Hematopoietic multipotent progenitor cell treated with erythropoietin and hydrocortisone succinate and interleukin-3 and kit ligand, for 6 days (in vitro differentiated cells): ENCODE measurements at regions not wholly inside any gene's neighbourhood (a gene's known extent, or its start where the extent isn't known, plus 50 kb on each side); places are given as distances from the start of the nearest gene placed in this dataset.

Experiments
- DNase-seq: peaks from one replicate; pipeline ENCODE4 v3.0.0-alpha.2; 2015

DNA sequence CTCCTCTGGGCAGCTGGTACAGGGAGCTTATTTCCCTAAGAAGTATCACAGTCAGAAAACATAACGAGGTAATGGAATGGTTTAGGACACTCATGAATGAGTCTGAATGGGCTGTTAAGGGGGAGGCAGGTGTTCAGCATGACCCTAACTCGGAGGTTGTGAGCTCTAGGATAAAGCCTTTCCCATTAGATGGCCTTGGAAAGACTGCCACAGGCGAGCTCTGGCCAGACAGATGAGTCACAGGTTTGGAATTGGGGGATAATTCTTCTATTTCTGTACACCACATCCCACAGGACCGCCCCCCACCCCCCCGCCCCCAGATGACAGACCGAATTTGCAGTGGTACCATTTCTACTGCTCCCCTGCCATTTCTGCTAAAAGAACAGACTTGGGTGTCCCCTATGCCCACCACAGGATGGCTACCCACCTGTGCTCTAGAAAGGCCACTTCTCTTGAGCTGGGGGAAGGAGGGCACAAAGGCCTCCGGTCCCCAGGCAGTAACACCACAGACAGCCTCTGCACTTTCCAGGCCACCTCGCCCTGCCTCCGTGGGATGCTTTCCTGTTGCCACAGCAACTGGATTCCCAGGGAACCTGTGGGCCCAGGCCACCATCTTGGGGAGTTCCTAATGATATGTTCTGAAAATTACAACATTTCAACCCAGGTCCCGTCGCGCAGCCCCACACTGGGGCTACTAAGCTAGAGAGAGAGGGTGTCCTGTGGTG lies 76.7 kb downstream of the TRIM29 start:
- no peak for DNase-seq

DNA sequence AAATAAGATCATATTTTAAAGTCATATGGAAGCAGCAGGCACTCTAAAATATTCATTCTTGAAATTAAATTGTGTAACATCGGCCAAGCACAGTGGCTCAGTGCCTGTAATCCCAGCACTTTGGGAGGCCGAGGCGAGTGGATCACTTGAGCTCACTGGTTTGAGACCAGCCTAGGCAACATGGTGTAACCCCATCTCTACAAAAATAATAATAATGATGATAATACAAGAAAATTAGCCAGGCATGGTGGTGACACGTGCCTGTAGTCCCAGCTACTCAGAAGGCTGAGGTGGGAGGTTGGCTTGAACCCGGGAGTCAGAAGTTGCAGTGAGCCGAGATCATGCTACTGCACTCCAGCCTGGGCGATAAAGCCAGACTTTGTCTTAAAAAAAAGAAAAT lies 77.4 kb downstream of the TRIM29 start:
- no peak for DNase-seq

DNA sequence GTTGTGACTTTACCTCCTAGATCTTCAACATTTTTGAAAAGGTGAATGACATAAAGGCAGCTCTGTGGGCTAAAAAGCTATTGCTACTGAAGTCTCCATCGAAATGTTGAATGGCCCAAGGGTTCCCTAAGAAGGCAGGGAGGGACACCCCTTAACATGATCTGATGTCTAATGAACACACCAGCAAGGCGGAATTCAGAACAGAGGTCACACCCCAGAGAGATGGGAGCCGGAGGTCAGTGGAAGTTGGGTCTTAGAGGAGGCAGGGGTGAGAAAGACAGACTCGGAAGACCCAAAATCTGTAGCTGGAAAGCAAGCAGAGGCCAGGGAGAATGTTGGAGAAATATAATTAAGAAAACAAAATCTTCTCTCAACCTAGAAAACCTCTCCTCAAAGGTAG lies 79.0 kb downstream of the TRIM29 start:
- DNase-seq, result no peak

DNA sequence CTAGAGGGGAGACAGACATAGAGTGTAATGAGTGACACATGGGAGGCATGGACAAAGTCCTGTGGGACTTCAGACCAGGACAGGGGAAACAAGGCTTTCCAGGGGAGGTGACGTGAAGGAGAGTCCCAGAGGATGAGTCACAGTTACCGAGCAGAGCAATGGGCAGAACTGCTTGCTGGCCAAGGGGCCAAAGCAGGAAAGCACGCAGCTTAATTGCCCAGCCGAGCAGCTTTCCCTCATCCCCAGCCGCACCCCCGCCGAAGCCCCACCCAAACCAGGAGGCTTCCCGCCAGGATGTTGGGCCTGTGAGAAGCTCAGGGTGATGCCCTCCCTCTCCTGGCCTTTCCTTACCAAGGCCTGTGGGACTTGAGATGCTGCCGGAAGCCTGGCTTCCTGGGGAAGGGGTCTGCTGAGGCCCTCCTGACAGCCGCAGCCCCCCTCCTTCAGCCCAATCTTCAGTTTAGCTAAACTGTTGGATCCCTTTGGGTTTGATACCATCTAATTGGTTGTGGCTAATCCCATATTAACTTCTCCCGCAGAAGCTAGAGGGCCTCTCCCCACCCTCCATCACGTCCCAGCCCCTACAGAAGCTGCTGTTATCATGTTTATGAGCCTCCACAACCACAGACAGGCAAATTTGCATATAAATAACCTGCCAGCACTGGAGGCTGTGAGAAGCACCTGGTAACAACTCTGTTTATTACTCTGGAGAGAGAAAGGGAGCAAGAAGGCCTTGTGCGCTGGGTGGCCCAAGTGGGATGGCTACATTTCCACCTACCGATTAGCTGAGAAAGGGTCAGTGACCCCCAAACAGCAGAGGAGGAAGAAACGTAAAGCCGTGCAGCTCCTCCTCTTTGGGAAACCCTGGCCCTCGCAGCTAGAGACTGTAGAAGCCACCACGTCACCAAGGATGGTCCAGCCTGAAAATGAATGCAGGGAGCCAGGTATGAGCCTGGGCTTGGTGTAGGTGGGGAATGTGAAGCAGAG lies 80.0 kb downstream of the TRIM29 start:
- no peak for DNase-seq

DNA sequence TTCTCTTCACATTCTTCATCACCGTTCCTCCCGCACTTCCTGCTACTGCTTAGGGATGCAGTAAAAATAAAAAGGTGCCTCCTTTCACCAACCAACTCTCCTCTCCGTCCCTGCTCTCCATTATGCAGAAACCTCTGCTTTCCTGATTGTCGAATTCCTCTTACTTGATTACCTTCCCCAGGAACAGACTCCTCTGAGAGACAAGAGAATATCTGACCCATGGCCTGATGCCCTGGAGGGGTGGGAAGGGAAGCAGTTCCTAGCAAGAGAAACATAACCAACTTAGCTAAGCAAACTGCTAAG lies 80.9 kb downstream of the TRIM29 start:
- DNase-seq, result no peak

DNA sequence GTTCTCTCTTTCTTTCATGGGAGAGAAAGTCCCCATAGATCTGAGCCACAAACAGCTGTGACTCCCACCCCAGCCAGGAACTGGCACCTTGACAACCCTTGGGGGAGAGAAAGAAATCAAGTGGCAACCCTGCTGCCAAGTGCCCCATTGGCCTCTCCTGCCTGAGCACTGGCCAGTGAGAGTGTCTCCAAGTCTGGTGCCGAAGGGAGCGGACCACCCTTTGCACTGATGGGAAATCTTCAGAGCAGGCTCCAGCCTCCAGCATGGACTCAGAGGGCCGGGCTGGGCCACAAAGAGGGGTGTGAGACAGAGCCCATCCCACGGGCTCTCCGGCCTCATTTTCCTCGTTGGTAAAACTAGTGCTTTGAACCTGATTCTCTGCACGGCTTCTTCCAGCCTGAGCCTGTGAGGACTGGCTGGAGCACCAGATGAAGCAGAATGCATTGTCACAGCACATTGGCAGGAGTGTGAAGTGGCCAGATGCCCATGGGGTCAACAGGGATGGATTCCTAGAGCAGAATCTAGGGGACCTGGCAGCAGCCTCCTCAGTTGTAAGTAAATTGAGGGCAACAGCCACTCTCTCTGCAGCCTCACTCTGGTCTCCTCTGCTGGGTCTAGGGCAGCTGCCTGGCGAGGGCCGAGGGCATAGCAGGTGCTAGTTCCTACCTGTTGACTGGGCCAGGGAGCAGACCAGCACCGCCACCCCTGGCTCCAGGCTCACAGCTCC lies 81.4 kb downstream of the TRIM29 start:
- DNase-seq, result no peak

DNA sequence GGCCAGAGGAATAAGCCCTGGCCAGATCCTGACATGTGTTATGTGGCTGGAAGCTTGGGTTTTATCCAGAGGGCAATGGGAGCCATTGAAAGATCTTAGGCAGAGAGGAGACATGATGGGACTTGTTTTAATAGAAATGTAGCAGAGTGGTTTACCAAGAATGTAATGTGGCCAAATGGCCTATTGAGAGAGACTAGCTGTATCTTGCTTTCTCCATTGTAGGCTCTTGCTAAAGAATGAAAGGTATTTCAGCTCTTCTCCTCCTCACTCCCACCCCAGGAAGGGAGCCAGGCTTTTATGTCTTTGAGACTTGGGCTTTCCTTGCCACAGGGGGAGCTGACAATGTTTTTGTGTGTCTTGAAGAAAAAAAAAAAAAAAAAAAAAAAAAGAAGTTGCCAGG lies 82.3 kb downstream of the TRIM29 start:
- no peak for DNase-seq

DNA sequence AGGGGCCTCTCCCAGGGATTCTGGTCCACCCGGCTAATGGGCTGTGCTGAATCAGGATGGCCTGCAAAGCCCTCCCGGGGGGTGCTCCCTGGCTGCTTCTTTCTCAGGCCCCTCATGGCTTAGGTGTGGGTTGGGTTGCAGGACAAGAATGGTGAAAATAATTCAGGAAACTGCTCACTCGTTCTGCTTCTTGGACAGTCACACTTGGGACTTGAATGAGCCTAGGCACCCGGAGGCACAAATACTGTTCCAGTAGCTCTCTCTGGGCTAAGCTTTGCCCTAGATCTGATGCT lies 83.2 kb downstream of the TRIM29 start:
- DNase-seq, result no peak

DNA sequence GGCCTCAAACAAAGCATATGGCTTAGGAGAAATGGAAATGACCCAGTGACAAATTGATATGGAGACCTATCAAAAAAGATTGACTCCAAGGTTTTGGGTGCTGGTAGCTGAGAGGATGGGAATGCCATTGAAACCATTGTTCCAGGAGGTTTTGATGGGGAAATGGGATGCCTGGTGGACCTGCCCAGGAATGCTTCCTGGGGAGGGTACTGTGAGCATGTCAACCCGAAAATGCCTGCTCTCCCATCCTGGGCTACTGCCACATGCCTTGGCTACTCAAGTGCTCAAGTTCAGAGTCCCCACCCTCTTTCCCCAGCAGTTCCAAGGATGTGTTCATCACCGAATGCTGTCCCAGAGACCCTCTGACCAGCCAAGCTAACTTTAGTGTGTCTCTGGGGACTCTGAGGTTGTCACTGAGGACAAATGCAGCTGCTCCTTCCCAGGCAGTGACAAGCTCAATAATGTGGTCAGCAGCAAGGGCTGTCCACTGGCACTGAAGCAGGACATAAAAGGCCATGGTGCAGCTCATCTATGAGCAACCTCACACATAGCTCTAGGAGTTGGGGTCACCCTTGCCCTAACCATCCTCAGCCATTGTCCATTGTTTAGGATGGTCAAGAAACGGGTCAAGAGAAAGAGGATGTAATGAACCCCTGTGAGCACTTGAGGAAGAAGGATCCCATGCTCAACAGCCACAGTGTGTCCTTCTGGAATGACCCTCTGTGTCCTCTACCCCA lies 83.7 kb downstream of the TRIM29 start:
- no peak for DNase-seq

DNA sequence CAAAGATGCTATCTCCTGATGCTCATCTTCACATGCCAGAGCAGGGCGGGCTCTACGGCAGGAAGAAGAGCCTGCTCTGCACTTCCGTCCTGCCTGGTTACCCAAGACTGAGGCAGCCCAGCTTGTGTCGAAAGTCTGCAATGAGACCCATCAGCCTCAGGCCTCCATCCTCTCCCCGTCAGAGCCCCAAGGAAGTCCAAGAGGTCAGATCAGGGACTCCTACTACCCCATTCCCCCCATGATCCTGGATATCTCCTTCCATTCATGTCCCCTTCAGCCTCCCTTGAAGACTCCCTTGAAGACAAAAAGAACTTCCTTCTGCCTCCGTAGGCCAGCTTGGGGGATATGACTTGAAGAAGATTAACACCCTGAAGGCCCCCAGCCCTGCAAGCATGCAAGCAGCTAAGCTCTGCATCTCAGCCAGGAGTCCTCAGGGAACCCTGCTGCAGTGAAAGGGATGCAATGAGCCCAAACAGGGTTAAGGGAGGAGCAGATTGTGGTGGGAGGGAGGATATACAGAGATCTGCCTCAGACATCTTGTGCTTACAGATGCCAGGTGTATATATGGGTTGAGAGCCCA lies 85.6 kb downstream of the TRIM29 start:
- DNase-seq, result no peak

DNA sequence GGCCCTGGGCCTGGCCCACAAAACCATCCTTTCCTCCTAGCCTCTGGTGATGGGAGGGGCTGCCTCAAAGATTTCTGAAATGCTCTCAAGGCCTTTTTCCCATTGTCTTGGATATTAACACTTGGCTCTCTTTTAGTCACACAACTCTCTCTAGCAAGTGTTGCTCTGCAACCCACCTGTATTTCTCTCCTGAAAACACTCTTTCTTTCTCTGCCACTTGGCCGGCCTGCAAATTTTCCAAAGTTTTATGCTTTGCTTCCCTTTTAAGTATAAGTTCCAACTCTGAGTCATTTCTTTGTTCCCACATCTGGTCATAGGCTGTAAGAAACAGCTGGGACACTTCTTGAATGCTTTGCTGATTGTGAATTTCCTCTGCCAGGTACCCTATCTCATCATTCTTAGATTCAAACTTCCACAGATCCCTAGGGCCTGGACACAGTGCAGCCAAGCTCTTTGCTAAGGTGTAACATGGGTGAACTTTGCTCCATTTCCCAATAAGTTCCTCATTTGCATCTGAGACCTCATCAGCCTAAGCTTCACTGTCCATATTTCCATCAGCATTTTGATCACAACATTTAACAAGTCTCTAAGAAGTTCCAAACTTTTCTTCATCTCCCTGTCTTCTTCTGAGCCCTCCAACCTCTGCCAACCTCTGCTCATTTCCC lies 93.8 kb downstream of the TRIM29 start:
- no peak for DNase-seq

DNA sequence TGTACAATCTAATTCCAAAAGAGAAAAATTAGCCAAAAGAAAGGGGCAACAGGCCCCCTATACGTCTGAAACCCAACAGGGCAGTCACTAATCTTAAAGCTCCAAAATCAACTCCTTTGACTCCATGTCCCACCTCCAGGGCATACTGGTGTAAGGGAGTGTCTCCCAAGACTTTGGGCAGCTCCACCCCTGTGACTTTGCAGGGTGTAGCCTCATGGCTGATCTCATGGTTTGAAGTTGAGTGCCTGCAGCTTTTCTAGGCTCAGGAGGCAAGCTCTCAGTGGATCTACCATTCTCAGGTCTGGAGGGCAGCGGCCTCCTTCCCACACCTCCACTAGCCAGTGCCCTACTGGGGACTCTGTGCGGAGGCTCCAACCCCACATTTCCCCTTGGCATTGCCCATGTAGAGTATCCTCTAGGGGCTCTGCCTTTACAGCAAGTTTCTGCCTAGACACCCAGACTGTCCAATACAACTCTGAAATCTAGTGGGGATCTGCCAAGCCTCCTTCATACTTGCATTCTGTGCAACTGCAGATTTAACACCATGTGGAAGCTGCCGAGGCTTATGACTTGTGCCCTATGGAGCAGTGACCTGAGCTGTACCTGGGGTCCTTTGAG lies 94.5 kb downstream of the TRIM29 start:
- no peak for DNase-seq

DNA sequence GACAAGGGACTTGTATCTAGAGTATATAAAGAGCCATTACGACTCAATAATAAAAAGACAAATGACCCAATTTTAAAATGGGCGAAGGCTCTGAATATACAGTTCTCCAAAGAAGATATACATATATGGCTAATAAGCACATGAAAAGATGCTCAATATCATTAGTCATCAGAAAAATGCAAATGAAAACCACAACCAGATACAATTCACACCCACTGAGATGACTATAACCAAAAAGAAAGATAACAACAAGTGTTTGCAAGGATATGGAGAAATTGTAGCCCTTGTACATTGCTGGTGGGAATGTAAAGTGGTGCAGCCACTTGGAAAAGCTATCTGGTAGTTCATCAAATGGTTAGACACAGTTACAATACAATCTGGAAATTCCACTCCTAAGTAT lies 96.3 kb downstream of the TRIM29 start:
- DNase-seq, result no peak

DNA sequence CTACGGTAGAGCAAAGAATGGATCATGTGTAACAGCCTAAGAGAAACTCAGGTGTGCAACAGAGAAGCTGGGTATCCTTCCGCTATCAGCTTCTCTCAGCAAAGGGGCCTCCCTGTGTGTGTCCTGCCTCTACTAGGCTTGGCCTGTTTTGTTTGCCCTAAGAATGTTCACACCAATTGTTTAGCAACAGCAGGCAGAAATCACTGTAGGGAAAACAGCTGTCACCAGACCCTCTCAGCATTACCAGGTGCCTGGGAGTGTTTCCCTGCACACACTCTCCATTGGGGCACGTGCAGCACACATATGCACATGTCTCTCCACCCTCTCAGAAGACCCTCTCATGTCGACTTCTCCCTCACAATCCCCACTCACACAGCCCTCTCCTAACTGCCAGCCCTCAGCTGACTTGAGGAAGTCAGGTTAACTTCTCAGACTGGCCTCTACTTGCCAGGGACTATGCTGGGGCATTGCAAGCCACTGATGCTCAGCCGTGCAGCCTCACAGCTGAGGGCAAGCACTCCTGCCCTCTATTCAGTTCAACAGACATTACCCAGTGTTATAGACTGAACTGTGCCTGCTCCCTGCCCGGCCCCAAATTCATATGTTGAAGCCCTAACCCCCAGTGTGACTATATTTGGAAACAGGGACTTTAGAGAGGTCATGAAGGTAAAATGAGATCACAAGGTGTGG lies 97.6 kb downstream of the TRIM29 start:
- DNase-seq, result no peak

DNA sequence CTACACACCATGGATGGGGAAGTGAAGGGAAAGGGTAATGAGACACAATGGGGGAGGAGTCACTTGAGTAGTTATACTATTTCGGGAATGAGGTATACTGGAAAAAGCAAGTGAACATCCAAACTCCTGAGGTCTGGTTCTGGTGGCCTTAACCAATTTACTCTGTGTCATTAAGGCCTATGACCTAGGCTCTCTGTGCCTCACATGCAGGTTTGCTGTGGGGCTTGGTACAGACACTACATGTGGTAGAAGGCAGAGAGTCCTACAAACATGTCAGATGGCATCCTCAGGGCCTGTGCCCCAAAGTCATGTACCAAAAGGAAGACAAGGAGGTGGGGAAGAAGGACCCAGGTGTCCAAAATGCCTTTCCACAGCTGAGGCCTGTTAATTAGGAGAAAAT lies 98.9 kb downstream of the TRIM29 start:
- no peak for DNase-seq

DNA sequence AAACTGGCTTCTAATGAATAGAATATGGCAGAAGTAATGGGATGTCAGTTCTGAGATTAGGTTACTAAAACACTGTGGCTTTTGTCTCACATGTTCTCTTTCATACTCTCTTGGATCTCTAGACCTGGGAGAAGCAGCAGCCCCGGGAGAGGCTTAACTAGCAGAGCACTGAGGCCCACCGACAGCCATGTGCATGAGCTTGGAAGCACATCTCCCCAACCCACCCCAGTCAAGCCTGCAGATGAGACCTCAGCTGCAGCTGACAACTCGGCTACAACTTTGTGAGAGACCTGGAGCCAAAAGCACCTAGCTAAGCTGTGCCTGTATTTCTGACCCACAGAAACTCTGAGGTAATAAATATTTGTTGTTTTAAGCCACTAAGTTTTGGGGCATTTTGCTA lies 100.8 kb downstream of the TRIM29 start:
- no peak for DNase-seq

DNA sequence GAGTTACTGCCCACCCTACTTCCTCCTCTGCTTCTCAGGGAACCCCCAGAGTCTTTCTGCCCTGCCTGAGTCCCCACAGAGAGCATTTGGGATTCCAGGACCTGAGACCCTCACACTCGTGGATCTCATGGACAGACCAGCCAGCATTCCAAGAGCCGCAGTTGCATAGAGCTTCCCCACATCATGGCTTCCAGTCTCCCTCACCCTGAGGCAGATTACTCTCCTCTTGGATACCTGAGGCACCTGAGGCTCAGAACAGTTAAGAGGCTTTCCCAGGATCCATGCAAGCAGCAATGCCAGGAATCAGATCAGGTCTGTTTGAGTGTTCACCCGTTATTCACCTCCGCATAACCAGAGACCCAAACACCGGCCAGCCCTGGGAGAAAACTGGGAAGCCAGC lies 102.2 kb downstream of the TRIM29 start:
- DNase-seq, result no peak

DNA sequence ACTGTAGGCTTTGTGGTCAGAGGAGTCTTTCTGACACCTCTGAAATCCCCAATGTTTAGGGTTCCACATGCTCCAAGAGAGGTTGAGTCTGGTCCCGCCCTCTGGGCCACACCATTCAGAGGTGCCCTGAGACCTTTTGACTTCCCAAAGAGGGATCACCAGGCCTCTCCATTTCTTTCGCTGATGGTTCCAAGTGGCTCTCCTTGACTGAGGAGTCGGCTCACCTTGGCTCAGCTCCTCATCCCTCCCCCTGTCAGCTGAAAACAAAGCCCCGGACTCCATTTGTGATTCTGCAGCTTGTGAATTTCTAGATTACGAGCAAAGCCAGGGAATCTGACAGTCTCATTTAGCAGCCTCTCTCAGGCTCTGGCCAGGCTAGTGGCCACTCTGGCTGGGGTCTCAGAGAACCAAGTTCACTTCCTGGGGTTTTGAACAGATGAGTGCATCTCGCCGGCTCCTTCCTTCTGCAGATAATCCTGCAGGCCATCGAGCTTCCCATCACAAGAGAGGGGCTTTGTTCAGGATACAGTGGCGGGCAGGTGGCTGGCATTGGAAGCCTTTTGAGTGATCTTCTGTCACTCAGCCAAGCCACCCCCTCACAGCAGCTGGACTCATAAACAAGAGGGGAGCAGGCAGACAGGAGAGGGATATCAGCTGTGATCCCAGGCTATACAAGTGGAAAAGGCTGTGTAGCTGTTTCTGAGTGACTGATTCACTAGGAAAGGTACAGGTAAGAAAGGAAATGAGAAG lies 102.9 kb downstream of the TRIM29 start:
- DNase-seq, result no peak

DNA sequence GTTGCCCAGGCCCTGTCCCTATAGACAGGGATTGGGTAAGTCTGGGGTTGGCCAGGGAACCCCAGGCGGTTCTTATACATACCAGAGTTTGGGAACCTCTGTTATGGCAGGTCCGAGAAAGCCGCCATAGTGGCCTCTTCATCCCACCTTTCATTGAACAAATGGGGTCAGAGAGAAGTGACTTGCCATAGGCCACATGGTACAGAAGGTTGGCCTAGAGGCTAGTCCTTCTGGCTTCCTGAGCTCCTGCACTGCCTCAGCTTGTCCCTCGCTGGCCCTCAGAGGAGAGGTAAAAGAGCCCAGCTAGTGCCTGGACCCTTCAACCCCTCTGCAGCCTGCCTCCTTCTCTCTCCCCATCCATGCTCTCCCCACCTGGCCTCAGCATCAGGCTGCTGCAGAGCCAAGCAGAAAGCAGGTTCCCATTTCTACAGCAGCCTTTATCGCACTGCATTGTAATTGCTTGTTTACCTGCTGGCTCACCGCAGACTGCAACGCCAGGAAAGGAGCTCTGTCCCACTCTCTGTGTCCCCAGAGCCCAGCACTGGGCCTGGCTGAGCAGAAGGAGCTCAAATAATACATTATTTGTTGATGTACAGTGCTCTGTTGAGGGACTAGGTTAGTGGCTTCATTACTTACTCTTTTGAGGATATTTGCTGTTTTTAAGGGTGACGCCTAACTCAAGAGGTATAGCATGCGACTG lies 103.6 kb downstream of the TRIM29 start:
- no peak for DNase-seq
